Parathyroid adenoma (tissue), 2 donors: ENCODE measurements at regions not wholly inside any gene's neighbourhood (a gene's known extent, or its start where the extent isn't known, plus 50 kb on each side); places are given as distances from the start of the nearest gene placed in this dataset.
A peak's percentile ranks its signal among the peaks of the same experiment; 100 is the strongest.

ENCODE experiments used
- H2AFZ ChIP-seq: fragments of 300-600 bp; sonication (generic); one replicate; pipeline ENCODE4 v1.7.0; 2017; ENCODE audit warnings: antibody characterized with exemption, mild to moderate bottlenecking
- H3K27ac ChIP-seq: fragments of 300-600 bp; sonication (generic); one replicate; pipeline ENCODE4 v1.7.0; 2017
- H3K27me3 ChIP-seq: fragments of 300-600 bp; sonication (generic); one replicate; pipeline ENCODE4 v1.7.0; 2017; ENCODE audit warnings: low read length; ENCODE audit not compliant: control insufficient read depth, insufficient read depth
- H3K36me3 ChIP-seq: fragments of 300-600 bp; sonication (generic); one replicate; pipeline ENCODE4 v1.7.0; 2017; ENCODE audit warnings: low read length; ENCODE audit not compliant: control insufficient read depth, insufficient read depth
- H3K4me1 ChIP-seq: fragments of 300-600 bp; sonication (generic); one replicate; pipeline ENCODE4 v1.7.0; 2017; ENCODE audit warnings: control low read depth
- H3K4me2 ChIP-seq: fragments of 300-600 bp; sonication (generic); one replicate; pipeline ENCODE4 v1.7.0; 2017; ENCODE audit warnings: low read length
- H3K4me3 ChIP-seq: fragments of 300-600 bp; sonication (generic); one replicate; pipeline ENCODE4 v1.7.0; 2017; ENCODE audit warnings: low read depth, low read length
- H3K79me2 ChIP-seq: fragments of 300-600 bp; sonication (generic); one replicate; pipeline ENCODE4 v1.7.0; 2017; ENCODE audit warnings: control low read depth
- H3K9ac ChIP-seq: fragments of 300-600 bp; sonication (generic); one replicate; pipeline ENCODE4 v1.7.0; 2017; ENCODE audit warnings: mild to moderate bottlenecking
- H3K9me3 ChIP-seq: fragments of 300-600 bp; sonication (generic); one replicate; pipeline ENCODE4 v1.7.0; 2017; ENCODE audit warnings: low read length; ENCODE audit not compliant: control insufficient read depth
- CTCF ChIP-seq: fragments of 300-600 bp; sonication (generic); IDR thresholded peaks from one replicate; pipeline ENCODE4 v1.7.0; 2017; ENCODE audit warnings: antibody characterized with exemption, mild to moderate bottlenecking
- donor health status: primary hyperparathyroidism.

- H3K36me3 ChIP-seq, result no peaks in the 10 kb centered on the region
- peaks cover 10% of the 10 kb centered on the region for H3K4me1 ChIP-seq
- no peak for TF ChIP-seq CTCF
- H3K27ac ChIP-seq, result no peak overlapping the region
- H3K4me3 ChIP-seq, result no peak overlapping the region
- H3K4me2 ChIP-seq, result no peak overlapping the region
- H3K9ac ChIP-seq, result no peak overlapping the region
- no peaks in the 10 kb centered on the region for H3K79me2 ChIP-seq
- no peaks in the 10 kb centered on the region for H3K9me3 ChIP-seq
- no peaks in the 10 kb centered on the region for H3K27me3 ChIP-seq
- no peak overlapping the region for H2AFZ ChIP-seq
Measured at GRCh38 chr6:148213366-148213765, 129.3 kb upstream of the SASH1 start.

GRCh38 chr6:148214667-148215066, 128.0 kb upstream of the SASH1 start:
- Histone ChIP-seq H3K27me3 (no peaks in the 10 kb centered on the region), H3K9ac (no peak overlapping the region), H3K4me2 (no peak overlapping the region), H3K4me1 (peaks cover 15% of the 10 kb centered on the region), H2AFZ (no peak overlapping the region), H3K79me2 (no peaks in the 10 kb centered on the region), H3K9me3 (no peaks in the 10 kb centered on the region), H3K36me3 (no peaks in the 10 kb centered on the region), H3K4me3 (no peak overlapping the region), H3K27ac (no peak overlapping the region)
- no peak for TF ChIP-seq CTCF

- no peak overlapping the region for H3K27ac ChIP-seq
- no peaks in the 10 kb centered on the region for H3K36me3 ChIP-seq
- no peaks in the 10 kb centered on the region for H3K27me3 ChIP-seq
- peaks cover 15% of the 10 kb centered on the region for H3K4me1 ChIP-seq
- H2AFZ ChIP-seq, result no peak overlapping the region
- no peak for TF ChIP-seq CTCF
- no peaks in the 10 kb centered on the region for H3K9me3 ChIP-seq
- H3K79me2 ChIP-seq, result no peaks in the 10 kb centered on the region
- no peak overlapping the region for H3K4me3 ChIP-seq
- H3K4me2 ChIP-seq, result no peak overlapping the region
- no peak overlapping the region for H3K9ac ChIP-seq
Measured at GRCh38 chr6:148217051-148217450, 125.6 kb upstream of the SASH1 start.

GRCh38 chr6:148217921-148218320, 124.7 kb upstream of the SASH1 start:
- Histone ChIP-seq H3K4me1 (peaks cover 9% of the 10 kb centered on the region), H3K9me3 (no peaks in the 10 kb centered on the region), H3K4me2 (no peak overlapping the region), H3K36me3 (no peaks in the 10 kb centered on the region), H3K79me2 (no peaks in the 10 kb centered on the region), H3K27ac (no peak overlapping the region), H2AFZ (no peak overlapping the region), H3K9ac (no peak overlapping the region), H3K27me3 (no peaks in the 10 kb centered on the region), H3K4me3 (no peak overlapping the region)
- TF ChIP-seq CTCF, result no peak

GRCh38 chr6:148218542-148219258, 123.9 kb upstream of the SASH1 start:
- peaks cover 9% of the 10 kb centered on the region for H3K4me1 ChIP-seq
- H3K36me3 ChIP-seq, result no peaks in the 10 kb centered on the region
- no peak overlapping the region for H3K9ac ChIP-seq
- H3K4me2 ChIP-seq, result no peak overlapping the region
- H3K4me3 ChIP-seq, result no peak overlapping the region
- no peak overlapping the region for H3K27ac ChIP-seq
- no peak for TF ChIP-seq CTCF
- no peaks in the 10 kb centered on the region for H3K9me3 ChIP-seq
- H3K79me2 ChIP-seq, result no peaks in the 10 kb centered on the region
- peak overlapping the region; percentile 12 for H2AFZ ChIP-seq
- H3K27me3 ChIP-seq, result no peaks in the 10 kb centered on the region
